AG09309 (cell line): ENCODE measurements at regions not wholly inside any gene's neighbourhood (a gene's known extent, or its start where the extent isn't known, plus 50 kb on each side); places are given as distances from the start of the nearest gene placed in this dataset.

Experiments used
- DNase-seq: peaks from one replicate; pipeline ENCODE4 v3.0.0-alpha.2; 2010; ENCODE audit warnings: low read depth
- H3K4me3 ChIP-seq: 2 replicates; pipeline ENCODE4 v1.5.1; 2011; ENCODE audit warnings: mild to moderate bottlenecking, low read depth, low read length, moderate library complexity; ENCODE audit not compliant: control insufficient read depth
- TF ChIP-seq, protein P1 (sequence below): IDR thresholded peaks from 2 replicates; pipeline ENCODE4 v1.5.1; 2011; ENCODE audit warnings: mild to moderate bottlenecking, low read depth, low read length, inconsistent platforms; ENCODE audit not compliant: insufficient read depth, control insufficient read depth; ENCODE audit errors: missing control alignments

DNA sequence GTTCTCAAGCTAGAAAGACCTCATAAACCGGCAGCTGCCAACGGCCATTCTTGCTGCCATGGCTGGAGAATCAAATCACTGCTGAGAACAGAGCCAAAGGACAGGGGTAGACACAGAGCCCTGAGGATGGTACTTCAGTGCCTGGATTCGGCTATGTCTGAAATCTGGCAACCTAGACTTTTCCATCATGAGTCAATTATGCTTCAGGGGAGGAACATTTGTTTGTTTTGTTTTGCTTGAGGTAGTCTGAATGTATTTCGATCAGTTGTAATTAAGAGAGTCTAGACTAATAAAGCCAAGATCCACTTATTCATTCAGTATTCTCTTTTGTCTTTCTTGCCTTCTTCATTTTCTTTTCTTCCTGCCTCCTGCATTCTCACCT lies 122.8 kb upstream of the SH3BP4 start:
- no peak for DNase-seq
- no peak overlapping the region for H3K4me3 ChIP-seq
- TF ChIP-seq, protein P1, sequence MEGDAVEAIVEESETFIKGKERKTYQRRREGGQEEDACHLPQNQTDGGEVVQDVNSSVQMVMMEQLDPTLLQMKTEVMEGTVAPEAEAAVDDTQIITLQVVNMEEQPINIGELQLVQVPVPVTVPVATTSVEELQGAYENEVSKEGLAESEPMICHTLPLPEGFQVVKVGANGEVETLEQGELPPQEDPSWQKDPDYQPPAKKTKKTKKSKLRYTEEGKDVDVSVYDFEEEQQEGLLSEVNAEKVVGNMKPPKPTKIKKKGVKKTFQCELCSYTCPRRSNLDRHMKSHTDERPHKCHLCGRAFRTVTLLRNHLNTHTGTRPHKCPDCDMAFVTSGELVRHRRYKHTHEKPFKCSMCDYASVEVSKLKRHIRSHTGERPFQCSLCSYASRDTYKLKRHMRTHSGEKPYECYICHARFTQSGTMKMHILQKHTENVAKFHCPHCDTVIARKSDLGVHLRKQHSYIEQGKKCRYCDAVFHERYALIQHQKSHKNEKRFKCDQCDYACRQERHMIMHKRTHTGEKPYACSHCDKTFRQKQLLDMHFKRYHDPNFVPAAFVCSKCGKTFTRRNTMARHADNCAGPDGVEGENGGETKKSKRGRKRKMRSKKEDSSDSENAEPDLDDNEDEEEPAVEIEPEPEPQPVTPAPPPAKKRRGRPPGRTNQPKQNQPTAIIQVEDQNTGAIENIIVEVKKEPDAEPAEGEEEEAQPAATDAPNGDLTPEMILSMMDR, result no peak

DNA sequence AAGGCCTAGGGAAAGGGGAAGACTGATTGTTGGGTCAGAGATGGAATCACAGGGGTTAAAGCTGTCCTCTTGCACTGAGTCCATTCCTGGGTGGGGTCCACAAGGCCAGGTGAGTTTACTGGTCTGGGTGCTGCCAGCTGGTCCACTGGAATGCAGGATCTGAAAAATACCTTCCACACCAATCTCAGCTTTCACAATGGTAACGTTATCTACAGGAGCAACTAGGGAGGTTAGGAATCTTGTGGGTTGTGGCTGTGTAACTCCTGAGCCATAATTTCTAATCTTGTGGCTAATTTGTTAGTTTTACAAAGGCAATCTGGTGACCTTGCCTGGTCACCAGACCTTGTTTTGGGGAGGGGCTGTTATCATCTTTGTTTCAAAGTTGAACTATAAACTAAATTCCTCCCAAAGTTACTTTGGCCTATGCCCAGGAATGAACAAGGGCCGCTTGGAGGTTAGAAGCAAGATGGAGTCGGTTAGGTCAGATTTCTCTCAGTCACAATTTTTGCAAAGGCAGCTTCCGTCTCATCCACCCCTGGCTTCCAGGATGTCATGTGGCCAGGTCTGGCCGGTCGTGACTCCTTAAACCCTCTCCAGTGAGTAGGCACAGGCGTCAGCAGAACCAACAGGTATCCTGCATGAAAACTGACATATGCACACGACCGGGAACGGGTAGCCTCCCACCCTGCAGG lies 123.3 kb upstream of the SH3BP4 start:
- DNase-seq, result no peak
- TF ChIP-seq, protein P1, result no peak
- no peak overlapping the region for H3K4me3 ChIP-seq

DNA sequence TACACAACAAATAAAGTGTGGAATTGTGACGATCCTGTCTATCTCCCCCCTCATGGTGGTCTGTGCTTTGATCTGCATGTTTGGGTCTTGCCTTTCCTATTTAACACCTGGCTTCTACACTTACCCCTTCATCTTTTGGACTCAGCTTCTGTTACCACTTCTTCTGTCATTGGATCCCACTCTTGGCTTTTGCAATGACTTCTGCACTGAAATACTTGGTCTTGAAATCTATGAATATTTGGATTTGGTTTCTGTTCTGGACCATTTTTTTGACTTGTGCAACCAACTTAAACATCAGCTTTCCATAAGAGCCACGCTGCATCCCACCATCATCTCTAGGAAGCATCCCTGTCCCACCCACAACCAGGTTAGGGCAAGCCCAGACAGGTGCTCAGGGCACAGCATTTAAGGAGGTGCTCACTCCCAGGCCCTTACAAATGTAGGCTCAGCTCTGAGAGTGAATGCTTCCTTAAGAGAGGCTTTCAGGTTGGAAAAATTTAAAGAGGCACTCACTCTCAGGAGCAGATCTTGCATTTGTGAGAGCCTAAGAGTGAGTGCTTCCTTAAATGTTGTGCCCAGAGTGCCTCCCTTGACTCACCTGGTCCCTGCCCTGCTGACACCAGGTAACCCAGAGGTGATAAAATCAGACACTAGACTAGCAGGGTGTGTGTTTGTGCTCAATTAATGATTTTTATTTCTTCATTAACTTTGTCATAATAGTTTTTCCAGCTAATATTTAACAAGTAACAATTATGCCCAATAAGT lies 124.5 kb upstream of the SH3BP4 start:
- TF ChIP-seq, protein P1, result no peak
- DNase-seq, result no peak
- no peak overlapping the region for H3K4me3 ChIP-seq

DNA sequence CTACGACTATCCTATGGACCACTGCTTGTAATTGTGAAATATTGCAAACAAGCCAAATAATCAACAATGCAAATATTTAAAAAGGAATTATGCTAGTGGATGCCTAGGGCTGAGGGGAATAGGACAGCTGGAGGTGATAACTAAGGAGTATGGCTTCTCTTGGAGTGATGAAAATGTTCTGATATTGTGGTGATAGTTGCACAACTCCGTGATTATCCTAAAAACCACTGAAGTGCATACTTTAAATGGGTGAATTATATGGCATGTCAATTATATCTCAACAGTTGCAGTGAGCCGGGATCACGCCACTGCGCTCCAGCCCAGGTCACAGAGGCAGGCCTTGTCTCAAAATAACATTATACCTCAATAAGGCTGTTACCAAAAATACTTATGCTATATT lies 125.1 kb upstream of the SH3BP4 start:
- TF ChIP-seq, protein P1, result no peak
- no peak for DNase-seq
- H3K4me3 ChIP-seq, result no peak overlapping the region

DNA sequence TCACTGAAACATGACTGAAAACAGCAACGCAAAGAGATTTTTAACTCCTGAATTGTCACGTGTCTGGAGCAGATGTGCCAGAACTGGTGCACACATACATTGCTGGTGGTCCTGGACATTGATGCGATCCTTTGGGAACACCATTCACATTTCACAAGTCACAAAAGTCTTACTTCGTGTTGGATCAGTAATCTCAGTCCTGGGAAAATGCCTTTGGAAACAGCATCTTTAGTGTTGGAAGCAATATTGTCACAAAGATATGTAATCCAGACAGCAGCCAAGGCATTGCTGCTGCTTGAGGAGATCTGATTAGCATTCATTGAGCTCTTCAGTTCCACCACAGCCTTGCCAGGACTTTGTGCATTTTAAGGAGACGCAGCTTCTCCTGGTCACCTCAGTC lies 126.2 kb upstream of the SH3BP4 start:
- TF ChIP-seq, protein P1, result no peak
- DNase-seq, result no peak
- no peak overlapping the region for H3K4me3 ChIP-seq

DNA sequence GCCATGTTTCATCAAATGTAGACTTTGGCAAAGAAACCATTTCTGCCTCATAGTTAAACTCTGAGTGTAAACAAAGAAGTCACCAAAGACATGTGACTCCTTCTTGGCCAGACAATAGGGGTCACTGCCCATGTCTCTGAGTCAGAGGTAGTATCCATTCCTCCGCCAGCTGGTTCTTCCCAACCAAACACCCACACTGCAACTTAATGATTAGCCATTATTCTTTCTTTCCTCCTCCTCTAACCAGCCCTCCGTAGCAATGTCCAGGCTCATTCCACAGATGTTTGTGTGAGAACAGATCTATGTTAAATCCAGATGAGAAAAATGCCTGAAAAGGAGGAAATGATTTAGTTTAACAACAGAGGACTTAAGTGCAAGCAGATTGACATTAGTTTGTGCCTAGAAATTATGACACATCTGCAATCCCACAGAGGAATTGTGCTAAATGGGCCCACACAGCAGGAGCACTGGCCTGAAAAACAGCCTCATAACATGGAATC lies 127.9 kb upstream of the SH3BP4 start:
- TF ChIP-seq, protein P1, result no peak
- peak; percentile 97 for DNase-seq
- H3K4me3 ChIP-seq, result no peak overlapping the region
